ENCODE measurements at regions not wholly inside any gene's neighbourhood (a gene's known extent, or its start where the extent isn't known, plus 50 kb on each side); places are given as distances from the start of the nearest gene placed in this dataset.

DNA sequence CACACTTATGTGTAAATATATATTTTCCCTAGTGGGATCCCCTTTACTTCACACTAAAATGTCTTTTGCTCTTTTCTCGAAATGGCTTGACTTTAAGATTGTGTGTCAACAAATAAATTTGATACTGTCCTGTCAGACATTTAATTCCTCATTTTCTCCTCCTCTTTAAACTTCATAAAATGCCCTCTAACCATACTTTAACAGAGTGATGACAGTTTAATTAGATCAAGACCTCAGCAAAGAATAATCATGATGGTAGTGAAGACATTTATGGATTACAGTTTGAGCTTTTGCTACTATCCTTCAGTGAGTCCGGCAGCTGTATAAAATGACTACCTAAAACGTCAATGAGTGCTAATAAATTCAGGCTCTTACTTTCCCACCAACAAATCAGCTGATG is 113.1 kb upstream of the ADGRL3 start:
- Mint-ChIP-seq H3K9me3 (no peaks in the 10 kb centered on the region), H3K27ac (no peak overlapping the region), H3K36me3 (no peaks in the 10 kb centered on the region), H3K4me1 (no peaks in the 10 kb centered on the region), H3K4me3 (no peak overlapping the region), H3K27me3 (ENCODE audit: low read depth) (no peaks in the 10 kb centered on the region)
- no peak for TF ChIP-seq FOXP1 (CRISPR knock-in tag; IDR thresholded peaks at IDR 0.05; ENCODE audit: borderline replicate concordance)
- TF ChIP-seq, protein P1, sequence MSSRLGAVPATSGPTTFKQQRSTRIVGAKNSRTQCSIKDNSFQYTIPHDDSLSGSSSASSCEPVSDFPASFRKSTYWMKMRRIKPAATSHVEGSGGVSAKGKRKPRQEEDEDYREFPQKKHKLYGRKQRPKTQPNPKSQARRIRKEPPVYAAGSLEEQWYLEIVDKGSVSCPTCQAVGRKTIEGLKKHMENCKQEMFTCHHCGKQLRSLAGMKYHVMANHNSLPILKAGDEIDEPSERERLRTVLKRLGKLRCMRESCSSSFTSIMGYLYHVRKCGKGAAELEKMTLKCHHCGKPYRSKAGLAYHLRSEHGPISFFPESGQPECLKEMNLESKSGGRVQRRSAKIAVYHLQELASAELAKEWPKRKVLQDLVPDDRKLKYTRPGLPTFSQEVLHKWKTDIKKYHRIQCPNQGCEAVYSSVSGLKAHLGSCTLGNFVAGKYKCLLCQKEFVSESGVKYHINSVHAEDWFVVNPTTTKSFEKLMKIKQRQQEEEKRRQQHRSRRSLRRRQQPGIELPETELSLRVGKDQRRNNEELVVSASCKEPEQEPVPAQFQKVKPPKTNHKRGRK (CRISPR knock-in tag; IDR thresholded peaks at IDR 0.05; ENCODE audit: borderline replicate concordance): no peak
- TF ChIP-seq, protein P2, sequence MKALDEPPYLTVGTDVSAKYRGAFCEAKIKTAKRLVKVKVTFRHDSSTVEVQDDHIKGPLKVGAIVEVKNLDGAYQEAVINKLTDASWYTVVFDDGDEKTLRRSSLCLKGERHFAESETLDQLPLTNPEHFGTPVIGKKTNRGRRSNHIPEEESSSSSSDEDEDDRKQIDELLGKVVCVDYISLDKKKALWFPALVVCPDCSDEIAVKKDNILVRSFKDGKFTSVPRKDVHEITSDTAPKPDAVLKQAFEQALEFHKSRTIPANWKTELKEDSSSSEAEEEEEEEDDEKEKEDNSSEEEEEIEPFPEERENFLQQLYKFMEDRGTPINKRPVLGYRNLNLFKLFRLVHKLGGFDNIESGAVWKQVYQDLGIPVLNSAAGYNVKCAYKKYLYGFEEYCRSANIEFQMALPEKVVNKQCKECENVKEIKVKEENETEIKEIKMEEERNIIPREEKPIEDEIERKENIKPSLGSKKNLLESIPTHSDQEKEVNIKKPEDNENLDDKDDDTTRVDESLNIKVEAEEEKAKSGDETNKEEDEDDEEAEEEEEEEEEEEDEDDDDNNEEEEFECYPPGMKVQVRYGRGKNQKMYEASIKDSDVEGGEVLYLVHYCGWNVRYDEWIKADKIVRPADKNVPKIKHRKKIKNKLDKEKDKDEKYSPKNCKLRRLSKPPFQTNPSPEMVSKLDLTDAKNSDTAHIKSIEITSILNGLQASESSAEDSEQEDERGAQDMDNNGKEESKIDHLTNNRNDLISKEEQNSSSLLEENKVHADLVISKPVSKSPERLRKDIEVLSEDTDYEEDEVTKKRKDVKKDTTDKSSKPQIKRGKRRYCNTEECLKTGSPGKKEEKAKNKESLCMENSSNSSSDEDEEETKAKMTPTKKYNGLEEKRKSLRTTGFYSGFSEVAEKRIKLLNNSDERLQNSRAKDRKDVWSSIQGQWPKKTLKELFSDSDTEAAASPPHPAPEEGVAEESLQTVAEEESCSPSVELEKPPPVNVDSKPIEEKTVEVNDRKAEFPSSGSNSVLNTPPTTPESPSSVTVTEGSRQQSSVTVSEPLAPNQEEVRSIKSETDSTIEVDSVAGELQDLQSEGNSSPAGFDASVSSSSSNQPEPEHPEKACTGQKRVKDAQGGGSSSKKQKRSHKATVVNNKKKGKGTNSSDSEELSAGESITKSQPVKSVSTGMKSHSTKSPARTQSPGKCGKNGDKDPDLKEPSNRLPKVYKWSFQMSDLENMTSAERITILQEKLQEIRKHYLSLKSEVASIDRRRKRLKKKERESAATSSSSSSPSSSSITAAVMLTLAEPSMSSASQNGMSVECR (CRISPR knock-in tag; IDR thresholded peaks at IDR 0.05; ENCODE audit: borderline replicate concordance): no peak
- TF ChIP-seq TEAD4 (CRISPR knock-in tag; IDR thresholded peaks at IDR 0.05): no peak
- TF ChIP-seq, protein P3, sequence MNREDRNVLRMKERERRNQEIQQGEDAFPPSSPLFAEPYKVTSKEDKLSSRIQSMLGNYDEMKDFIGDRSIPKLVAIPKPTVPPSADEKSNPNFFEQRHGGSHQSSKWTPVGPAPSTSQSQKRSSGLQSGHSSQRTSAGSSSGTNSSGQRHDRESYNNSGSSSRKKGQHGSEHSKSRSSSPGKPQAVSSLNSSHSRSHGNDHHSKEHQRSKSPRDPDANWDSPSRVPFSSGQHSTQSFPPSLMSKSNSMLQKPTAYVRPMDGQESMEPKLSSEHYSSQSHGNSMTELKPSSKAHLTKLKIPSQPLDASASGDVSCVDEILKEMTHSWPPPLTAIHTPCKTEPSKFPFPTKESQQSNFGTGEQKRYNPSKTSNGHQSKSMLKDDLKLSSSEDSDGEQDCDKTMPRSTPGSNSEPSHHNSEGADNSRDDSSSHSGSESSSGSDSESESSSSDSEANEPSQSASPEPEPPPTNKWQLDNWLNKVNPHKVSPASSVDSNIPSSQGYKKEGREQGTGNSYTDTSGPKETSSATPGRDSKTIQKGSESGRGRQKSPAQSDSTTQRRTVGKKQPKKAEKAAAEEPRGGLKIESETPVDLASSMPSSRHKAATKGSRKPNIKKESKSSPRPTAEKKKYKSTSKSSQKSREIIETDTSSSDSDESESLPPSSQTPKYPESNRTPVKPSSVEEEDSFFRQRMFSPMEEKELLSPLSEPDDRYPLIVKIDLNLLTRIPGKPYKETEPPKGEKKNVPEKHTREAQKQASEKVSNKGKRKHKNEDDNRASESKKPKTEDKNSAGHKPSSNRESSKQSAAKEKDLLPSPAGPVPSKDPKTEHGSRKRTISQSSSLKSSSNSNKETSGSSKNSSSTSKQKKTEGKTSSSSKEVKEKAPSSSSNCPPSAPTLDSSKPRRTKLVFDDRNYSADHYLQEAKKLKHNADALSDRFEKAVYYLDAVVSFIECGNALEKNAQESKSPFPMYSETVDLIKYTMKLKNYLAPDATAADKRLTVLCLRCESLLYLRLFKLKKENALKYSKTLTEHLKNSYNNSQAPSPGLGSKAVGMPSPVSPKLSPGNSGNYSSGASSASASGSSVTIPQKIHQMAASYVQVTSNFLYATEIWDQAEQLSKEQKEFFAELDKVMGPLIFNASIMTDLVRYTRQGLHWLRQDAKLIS (CRISPR knock-in tag; IDR thresholded peaks at IDR 0.05; ENCODE audit: borderline replicate concordance): no peak
- no peak for TF ChIP-seq ZNF423 (CRISPR knock-in tag; IDR thresholded peaks at IDR 0.05)
- TF ChIP-seq ELF4 (CRISPR knock-in tag; IDR thresholded peaks at IDR 0.05; ENCODE audit: low read depth): no peak
- no peak for TF ChIP-seq HMGA2 (CRISPR knock-in tag; IDR thresholded peaks at IDR 0.05)
- TF ChIP-seq CBFB (CRISPR knock-in tag; IDR thresholded peaks at IDR 0.05; ENCODE audit: low read depth): no peak
- TF ChIP-seq, protein P4, sequence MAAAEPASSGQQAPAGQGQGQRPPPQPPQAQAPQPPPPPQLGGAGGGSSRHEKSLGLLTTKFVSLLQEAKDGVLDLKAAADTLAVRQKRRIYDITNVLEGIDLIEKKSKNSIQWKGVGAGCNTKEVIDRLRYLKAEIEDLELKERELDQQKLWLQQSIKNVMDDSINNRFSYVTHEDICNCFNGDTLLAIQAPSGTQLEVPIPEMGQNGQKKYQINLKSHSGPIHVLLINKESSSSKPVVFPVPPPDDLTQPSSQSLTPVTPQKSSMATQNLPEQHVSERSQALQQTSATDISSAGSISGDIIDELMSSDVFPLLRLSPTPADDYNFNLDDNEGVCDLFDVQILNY (CRISPR knock-in tag; IDR thresholded peaks at IDR 0.05): no peak
- ChIA-PET POLR2A (no interaction called here), CTCF (no interaction called here)
- DNase-seq (ENCODE audit: low spot score) (no peak), ATAC-seq (no peak)

DNA sequence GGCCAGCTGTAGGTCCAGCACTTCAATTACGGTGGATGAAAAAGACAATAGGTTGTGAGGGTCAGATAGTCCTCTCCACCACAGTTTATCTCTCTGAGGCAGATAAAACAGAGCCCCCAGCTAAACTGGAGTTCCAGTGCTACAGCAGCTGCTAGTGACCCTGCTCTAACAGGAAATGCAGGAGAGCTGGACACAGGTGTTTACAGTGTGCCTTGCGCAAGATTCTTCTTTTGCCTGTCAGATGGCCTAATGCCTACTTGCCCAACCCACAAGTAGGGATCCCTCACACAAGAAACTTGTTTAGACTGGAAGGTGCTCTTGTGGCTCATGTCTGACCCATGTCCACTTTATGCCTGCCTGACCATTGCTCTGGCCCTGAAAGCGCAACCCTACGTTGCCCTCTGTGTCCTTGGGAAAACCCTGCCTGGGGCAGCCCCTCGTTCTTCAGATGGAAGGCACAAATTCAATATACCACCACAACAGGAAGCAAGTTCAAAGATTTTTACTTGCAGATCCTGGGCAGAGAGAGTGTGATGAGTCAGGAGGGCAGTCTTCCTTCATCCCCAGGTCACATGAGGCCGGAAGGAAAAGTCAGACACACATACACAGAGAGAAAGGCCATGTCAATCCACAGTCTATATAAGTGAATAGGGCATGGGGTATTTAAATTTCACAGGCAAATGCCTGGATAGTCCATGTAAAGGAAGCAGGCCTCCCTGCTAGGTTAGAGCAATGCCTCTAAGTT is 105.1 kb upstream of the ADGRL3 start:
- H3K36me3 Mint-ChIP-seq: no peaks in the 10 kb centered on the region
- H3K4me1 Mint-ChIP-seq: no peaks in the 10 kb centered on the region
- no peak overlapping the region for H3K27ac Mint-ChIP-seq
- ChIA-PET POLR2A (no interaction called here), CTCF (no interaction called here)
- H3K27me3 Mint-ChIP-seq (ENCODE audit: low read depth): no peaks in the 10 kb centered on the region
- DNase-seq (ENCODE audit: low spot score) (no peak), ATAC-seq (no peak; the same call in 1 of the 2 replicates)
- no peak overlapping the region for H3K4me3 Mint-ChIP-seq
- no peaks in the 10 kb centered on the region for H3K9me3 Mint-ChIP-seq
- TF ChIP-seq, protein P5, sequence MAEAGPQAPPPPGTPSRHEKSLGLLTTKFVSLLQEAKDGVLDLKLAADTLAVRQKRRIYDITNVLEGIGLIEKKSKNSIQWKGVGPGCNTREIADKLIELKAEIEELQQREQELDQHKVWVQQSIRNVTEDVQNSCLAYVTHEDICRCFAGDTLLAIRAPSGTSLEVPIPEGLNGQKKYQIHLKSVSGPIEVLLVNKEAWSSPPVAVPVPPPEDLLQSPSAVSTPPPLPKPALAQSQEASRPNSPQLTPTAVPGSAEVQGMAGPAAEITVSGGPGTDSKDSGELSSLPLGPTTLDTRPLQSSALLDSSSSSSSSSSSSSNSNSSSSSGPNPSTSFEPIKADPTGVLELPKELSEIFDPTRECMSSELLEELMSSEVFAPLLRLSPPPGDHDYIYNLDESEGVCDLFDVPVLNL (CRISPR knock-in tag; IDR thresholded peaks at IDR 0.05; ENCODE audit: borderline replicate concordance, low read depth): no peak
- TF ChIP-seq, protein P6, sequence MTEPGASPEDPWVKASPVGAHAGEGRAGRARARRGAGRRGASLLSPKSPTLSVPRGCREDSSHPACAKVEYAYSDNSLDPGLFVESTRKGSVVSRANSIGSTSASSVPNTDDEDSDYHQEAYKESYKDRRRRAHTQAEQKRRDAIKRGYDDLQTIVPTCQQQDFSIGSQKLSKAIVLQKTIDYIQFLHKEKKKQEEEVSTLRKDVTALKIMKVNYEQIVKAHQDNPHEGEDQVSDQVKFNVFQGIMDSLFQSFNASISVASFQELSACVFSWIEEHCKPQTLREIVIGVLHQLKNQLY (CRISPR knock-in tag; IDR thresholded peaks at IDR 0.05): no peak
- TF ChIP-seq RORB (CRISPR knock-in tag; IDR thresholded peaks at IDR 0.05): no peak
- TF ChIP-seq, protein P7, sequence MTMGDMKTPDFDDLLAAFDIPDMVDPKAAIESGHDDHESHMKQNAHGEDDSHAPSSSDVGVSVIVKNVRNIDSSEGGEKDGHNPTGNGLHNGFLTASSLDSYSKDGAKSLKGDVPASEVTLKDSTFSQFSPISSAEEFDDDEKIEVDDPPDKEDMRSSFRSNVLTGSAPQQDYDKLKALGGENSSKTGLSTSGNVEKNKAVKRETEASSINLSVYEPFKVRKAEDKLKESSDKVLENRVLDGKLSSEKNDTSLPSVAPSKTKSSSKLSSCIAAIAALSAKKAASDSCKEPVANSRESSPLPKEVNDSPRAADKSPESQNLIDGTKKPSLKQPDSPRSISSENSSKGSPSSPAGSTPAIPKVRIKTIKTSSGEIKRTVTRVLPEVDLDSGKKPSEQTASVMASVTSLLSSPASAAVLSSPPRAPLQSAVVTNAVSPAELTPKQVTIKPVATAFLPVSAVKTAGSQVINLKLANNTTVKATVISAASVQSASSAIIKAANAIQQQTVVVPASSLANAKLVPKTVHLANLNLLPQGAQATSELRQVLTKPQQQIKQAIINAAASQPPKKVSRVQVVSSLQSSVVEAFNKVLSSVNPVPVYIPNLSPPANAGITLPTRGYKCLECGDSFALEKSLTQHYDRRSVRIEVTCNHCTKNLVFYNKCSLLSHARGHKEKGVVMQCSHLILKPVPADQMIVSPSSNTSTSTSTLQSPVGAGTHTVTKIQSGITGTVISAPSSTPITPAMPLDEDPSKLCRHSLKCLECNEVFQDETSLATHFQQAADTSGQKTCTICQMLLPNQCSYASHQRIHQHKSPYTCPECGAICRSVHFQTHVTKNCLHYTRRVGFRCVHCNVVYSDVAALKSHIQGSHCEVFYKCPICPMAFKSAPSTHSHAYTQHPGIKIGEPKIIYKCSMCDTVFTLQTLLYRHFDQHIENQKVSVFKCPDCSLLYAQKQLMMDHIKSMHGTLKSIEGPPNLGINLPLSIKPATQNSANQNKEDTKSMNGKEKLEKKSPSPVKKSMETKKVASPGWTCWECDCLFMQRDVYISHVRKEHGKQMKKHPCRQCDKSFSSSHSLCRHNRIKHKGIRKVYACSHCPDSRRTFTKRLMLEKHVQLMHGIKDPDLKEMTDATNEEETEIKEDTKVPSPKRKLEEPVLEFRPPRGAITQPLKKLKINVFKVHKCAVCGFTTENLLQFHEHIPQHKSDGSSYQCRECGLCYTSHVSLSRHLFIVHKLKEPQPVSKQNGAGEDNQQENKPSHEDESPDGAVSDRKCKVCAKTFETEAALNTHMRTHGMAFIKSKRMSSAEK (CRISPR knock-in tag; IDR thresholded peaks at IDR 0.05; ENCODE audit: borderline replicate concordance): no peak
- TF ChIP-seq ZBTB21 (CRISPR knock-in tag; IDR thresholded peaks at IDR 0.05; ENCODE audit: borderline replicate concordance): no peak

Measured in WTC11 (cell line).